ENCODE measurements at regions not wholly inside any gene's neighbourhood (a gene's known extent, or its start where the extent isn't known, plus 50 kb on each side); places are given as distances from the start of the nearest gene placed in this dataset.

- TF ChIP-seq RARB (CRISPR knock-in tag; IDR thresholded peaks at IDR 0.05) = no peak
- TF ChIP-seq CTCF (IDR thresholded peaks at IDR 0.05) = no peak
- no peak for TF ChIP-seq RAD21 (conservative IDR thresholded peaks at IDR 0.05 in 1 of 2, IDR thresholded peaks at IDR 0.05 in 1 of 2)
- no peak for TF ChIP-seq MAX (IDR thresholded peaks at IDR 0.05)
- no peak for TF ChIP-seq HMGXB4 (CRISPR knock-in tag; IDR thresholded peaks at IDR 0.05; ENCODE audit: borderline replicate concordance)
- TF ChIP-seq RNF2 (IDR thresholded peaks at IDR 0.05; ENCODE audit: borderline replicate concordance, low read depth) = no peak
- TF ChIP-seq NR3C1 (IDR thresholded peaks at IDR 0.05) = no peak
- no peak for TF ChIP-seq EP300 (IDR thresholded peaks at IDR 0.05)
Measured at GRCh38 chr10:90435296-90435695, 422.5 kb downstream of the HTR7 start.
